ENCODE measurements at regions not wholly inside any gene's neighbourhood (a gene's known extent, or its start where the extent isn't known, plus 50 kb on each side); places are given as distances from the start of the nearest gene placed in this dataset.

DNA sequence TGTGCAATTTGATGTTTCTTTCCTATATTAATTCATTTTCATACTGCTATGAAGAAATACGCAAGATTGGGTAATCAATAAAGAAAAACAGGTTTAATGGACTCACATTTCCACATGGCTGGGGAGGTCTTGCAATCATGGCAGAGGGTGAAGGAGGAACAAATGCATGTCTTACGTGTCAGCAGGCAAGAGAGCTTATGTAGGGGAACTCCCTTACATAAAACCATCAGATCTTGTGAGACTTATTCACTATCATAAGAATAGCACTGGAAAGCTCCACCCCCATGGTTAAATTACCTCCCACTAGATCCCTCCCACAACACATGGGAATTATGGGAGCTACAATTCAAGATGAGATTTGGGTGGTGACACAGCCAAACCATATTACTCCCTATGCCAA lies 418.9 kb upstream of the MAF start:
- DNase-seq (ENCODE audit: low read depth in 1 of 2, low spot score in 1 of 2): no peak

DNA sequence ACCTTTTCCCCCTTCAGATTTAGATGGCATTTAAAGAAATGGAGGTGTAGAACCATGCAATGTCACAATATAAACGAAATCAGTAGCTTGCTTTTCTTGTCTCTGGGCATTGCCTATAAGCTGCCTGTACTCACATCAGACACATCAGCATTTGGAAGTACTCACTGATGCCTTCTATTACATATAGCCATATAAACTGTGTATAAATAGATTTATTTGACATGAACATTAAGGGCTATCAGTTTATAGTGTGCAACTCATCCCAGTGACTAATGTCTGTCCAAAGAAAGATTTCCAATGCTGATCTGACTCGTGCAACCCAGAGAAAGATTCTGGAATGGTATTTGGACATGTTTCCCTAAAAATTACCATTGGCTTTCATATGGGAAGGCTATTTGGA lies 417.9 kb upstream of the MAF start:
- DNase-seq (ENCODE audit: low read depth in 1 of 2, low spot score in 1 of 2): no peak

DNA sequence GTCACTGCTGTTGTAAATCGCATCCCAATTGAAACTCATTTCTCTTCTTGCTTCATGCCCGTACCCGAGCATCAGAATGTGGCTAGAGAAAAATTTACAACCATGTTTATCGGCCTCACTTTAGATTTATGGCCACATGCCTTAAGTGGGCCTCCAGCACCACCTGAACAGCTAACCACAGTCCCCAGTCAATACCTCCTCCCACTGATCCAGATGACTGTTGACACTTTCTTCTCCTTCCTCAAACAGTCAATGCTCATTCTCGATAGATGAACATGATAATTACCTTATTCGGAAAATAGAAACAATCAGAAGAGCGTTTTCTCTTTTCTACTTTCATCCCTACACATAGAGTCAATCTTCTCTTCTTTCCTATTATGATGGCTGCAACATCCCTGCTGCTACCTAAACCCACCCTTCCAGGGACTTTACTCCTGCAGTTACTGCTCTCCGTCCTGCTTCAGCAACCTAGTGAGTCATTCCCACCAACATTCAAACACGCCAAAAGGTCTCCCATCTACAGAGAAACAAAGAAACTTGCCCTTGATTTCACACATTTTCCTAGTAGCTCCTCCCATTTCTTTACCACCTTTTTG lies 416.3 kb upstream of the MAF start:
- no peak for DNase-seq (ENCODE audit: low read depth in 1 of 2, low spot score in 1 of 2)

DNA sequence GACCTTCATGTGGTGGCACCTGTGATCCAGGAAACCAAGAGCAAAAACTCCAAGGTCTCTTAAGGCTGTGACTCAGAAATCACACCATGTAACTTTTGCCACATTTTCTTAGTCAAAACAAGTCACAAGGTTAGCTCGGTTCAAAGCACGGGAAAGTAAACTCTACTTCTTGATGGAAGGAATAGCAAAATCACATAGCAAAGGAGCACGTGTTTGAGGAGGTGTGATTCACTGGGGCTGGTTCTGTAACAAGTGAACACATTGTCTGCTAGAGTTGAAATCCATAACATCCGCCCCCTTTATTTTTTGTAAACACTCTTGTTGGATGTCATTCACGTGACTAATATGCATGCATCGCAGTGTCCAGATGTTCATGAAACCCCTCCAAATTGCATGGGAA lies 415.0 kb upstream of the MAF start:
- DNase-seq (ENCODE audit: low read depth in 1 of 2, low spot score in 1 of 2): no peak

DNA sequence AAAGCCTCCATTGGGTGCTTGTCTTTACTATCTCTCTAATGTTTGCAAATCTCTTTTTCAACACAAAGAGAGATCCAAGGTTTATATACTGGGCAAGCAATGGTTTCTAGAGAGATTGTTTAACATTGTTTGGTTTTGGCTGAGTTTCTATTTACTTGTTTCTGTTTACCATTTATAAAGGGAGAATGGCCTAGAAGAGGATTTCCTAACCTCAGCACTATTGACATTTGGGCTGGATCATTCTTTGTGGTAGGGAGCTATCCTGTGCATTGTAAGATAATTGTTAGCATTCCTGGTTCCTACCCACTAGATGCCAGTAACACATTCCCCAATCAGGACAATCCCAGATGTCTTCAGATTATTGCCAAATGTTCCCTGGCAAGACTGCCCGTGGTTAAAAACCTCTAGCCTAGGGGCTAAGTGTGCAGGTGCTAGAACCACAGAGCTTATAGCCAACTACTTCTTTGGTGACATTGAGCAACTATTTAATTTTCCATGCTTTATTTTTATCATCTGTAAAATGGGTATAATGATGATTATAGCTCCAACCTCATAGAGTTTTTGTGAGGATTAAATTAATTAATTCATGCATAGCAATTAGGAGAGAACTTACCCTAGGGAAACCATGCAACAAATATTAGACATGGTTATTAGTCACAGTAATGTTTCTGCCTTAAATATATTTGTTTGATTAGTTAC lies 413.9 kb upstream of the MAF start:
- no peak for DNase-seq (ENCODE audit: low read depth in 1 of 2, low spot score in 1 of 2)

DNA sequence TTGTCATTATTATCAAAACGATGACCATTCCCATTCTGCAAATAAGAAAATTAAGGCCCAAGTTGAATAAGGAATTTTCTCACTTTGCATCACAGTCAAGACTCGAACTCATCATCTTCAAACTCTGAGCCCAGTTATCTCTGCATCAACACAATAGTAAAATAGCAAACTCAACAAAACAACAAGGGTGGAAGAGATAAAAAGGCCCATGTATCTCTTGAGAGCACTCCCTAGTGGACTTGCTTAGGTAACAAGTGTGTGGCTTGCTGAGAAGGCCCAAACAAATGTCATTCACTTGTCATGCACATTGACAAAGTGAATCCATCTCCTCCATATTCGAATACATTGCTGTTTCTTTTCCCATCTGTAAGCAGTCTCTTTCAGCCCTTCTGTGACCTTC lies 412.0 kb upstream of the MAF start:
- DNase-seq (ENCODE audit: low read depth in 1 of 2, low spot score in 1 of 2): no peak

DNA sequence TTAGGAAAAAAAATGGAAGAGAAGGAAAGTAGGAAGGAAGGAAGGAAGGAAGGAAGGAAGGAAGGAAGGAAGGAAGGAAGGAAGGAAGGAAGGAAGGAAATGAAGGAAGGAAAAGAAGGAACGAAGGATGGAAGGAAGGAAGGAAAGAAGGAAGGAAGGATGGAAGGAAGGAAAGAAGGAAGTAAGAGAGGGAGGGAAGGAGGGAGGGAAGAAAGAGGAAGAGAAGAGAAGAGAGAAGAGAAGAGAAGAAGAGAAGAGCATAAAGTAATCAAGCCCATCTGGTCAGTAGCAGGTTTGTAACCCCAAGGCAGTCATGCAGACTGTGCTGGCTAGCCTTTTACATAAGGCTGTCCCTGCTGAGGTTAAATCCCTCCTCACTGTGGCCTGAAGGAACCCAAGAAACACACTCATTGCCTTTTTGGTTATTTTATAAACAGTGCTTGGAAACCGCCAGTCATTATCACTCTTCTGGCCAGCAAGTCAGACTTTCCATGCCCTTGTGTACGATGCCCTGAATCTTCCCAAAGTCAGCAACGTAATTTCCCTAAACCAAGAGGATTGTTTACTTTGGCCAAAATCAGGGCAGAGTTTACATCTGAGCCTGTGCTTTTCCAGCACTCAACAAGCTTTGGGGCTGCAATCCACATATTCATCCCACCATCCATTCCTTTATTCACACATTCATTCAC lies 409.6 kb upstream of the MAF start:
- DNase-seq (ENCODE audit: low read depth in 1 of 2, low spot score in 1 of 2): no peak

DNA sequence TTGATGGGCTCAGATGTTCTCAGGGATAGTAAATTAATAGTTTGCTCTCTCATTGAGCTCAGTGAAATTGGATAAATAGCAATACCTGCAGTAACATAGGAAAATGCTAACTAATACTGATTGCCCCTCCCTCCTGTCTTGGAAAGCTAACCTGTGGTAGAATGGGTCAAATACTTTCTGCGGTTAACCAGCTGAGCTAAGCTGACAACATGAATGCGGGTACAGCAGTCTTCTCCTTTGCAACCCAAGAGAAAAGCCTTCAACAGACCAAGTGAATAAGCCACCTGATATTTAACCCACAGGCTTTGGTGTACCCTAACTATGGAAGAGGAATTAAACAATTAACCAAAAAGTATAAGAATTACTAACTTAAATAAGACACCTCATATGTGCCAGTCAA lies 408.3 kb upstream of the MAF start:
- DNase-seq (ENCODE audit: low read depth in 1 of 2, low spot score in 1 of 2): no peak

DNA sequence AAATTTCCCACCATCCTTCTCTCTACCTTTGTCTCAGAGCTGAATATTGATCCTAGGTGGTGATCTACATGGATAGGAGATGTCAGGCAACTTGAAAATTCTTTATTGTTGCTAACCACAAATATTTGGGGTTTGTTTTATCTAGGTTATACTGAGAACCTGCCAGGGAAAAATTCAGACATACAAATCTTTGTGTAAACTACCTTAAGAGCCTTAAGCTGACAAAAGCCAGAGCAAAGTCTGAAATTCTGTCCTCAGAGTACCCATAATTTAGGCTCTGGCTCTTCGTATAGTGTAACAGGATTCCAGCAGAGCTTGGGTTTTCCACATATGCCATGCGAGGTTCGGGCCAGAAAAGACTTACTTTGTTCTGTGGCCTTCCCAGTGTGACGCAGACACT lies 406.7 kb upstream of the MAF start:
- DNase-seq (ENCODE audit: low read depth in 1 of 2, low spot score in 1 of 2): no peak

DNA sequence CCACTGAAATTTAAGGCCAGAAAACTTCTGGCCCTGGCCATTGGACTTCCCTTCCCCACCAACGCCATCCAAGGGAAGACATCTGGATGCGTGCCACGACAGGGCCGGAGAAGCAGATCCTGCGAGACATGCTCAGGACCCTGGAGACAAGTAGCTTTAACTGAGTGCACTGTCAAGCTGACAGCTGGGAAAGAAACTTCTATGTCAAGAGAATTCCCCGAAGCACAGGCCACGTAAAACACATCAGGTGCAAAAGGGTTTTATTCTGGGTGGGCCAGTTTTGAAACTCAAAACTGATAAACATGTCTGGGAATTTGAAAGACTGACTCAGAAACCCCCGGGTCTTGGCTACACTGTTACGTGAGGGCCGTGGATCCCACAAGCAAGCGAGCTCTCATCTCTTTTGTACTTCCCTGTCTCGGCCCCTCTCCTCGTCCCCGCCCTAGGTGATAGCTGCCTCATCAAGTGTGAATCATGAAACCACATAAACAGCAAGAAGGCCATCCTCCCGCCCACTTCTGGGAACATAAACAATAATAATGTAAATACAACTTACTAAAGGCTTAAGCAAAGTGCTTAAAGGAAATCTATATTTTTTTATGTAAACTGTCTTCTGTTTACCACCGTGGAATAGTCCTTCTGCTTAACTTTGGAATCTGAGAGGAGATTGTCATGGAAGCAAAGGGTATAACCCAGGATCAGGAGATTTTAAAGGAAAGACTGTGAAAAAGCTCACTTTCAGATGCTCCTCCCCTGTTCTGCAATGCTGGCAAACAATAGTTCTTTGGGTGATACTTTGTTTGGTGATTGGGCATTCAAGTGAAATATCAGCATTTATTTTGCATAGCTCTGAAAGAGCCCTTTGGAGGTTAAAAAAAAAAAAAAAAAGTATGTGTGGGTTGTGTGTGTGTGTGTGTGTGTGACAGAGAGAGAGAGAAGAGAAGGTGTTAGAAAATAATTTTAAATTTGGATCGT lies 406.0 kb upstream of the MAF start:
- DNase-seq (ENCODE audit: low read depth in 1 of 2, low spot score in 1 of 2): no peak

DNA sequence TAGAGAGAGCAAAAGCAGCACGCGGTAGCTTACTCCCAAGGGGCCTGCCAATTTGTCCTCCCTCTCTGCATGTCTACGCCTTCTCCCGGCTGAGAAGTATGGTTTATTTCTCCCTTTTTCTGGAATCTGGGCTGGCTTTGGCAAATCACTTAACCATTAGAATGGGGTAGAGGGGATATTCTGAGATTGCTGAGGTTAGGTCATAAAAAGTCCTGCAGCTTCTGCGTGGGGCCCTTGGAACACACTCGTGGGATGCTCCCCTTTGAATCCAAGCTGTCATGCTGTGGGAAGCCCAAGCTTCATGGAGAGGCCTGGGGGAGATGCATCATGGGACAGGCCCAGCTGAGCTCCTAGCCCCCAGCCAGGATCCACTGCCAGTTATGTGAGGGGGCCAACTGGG lies 403.6 kb upstream of the MAF start:
- DNase-seq (ENCODE audit: low read depth in 1 of 2, low spot score in 1 of 2): no peak

DNA sequence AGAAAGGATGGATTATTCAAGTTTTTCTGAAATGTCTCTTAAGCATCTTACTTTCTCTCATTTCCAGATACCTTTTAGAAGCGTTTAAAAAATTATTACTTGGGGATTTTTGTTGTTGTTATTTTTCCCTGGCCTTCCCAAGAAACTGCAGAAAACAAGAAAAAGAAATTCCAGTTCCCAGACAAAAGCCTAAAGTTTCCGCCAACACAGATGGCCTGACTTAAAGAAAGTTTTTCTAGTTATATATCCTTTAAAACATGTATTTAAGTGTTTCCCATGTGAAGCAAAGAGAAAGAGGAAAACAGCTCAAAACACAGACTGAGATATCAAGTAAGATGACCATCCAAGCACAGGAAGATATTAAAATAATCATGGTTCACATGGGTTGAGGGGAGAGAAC lies 401.7 kb upstream of the MAF start:
- DNase-seq (ENCODE audit: low read depth in 1 of 2, low spot score in 1 of 2): no peak

DNA sequence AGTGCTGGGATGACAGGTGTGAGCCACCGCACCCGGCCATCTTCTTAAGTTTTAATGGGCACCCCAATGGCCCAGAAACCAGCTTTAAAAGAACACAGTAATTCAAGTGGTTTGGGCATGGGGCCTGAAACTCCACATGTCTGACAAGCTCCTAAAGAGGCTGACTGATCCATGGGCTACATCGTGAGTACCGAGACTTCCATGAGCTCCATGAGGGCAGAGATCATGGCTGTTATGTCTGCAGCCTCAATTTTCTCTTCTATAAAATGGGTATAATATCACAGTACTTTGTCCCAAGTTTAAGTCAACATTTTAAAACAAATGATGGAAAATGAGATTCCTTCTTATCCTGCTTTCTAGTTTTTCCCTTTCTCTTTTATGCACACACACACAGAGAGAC lies 397.6 kb upstream of the MAF start:
- DNase-seq (ENCODE audit: low read depth in 1 of 2, low spot score in 1 of 2): no peak

DNA sequence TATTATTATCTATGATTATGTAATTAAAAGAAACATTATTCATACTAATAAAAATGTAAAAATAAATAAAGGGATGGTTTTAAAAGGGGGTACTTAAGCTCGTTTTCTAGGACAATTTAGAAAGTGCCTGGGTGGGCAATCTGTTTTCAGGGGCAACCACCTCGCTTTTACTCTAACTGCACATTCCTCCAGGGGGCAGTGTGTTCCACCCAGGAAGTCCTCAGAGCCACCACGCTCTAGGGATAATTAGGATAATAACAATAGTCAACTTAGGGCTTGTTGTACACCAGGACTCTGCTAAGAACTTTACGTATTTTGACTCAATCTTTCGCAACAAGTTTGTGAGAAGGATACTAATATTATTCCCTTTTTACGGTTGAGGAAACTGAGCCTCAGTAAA lies 396.7 kb upstream of the MAF start:
- DNase-seq (ENCODE audit: low read depth in 1 of 2, low spot score in 1 of 2): no peak

DNA sequence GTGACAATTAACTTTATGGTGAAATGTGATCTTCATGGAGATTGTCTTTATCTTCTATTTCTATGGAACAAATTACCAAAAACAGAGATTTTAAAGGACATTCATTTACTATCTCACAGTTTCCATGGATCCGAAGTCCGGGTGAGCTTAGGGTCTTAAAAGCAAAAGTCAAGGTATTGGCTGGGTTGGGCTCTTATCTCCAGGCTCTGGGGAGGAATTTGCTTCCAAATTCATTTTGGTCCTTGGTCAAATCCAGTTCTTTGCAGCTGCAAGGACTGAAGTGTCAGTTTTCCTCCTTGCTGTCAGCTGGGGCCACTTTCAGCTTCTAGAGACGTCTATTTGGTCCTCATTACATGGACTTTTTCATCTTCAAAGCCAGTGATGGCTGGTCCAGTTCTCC lies 395.8 kb upstream of the MAF start:
- no peak for DNase-seq (ENCODE audit: low read depth in 1 of 2, low spot score in 1 of 2)

DNA sequence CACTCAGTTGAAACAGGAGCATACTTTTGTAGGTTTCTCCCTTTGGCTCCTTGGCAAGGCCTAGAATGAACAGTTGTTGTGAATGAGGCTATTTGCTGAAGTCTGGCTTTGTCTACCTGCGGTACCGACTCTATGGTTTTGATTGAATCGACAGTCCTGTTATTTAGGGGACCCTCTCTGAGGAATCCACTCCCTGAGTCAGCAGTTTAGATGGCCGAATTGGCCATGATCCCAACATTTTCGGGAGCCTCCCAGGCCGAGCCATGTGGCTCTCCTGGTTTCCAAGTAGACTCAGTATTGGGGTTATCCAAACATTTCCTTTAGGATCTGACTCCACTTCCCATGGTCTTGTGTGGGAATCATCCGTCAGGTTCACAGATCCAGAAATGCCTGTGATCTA lies 394.8 kb upstream of the MAF start:
- no peak for DNase-seq (ENCODE audit: low read depth in 1 of 2, low spot score in 1 of 2)

DNA sequence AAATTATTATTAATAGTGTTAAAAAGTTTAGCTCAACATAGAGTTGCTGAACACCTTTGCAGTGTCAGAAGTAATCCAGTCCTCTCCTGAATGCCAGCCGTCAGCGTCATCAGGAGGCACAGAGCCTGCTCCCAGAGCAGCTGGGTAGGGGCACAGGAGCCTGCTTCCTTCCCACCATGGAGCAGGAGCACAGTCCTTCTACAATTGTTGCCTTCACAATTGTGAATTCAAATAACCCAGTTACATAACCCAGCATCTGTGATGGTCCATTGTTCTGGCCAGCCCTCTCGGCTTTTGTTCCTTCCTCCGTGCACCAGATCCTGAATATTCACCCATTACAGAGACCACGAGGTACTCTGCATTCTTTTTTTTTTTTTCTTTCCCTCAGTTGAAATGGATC lies 393.9 kb upstream of the MAF start:
- DNase-seq (ENCODE audit: low read depth in 1 of 2, low spot score in 1 of 2): no peak

DNA sequence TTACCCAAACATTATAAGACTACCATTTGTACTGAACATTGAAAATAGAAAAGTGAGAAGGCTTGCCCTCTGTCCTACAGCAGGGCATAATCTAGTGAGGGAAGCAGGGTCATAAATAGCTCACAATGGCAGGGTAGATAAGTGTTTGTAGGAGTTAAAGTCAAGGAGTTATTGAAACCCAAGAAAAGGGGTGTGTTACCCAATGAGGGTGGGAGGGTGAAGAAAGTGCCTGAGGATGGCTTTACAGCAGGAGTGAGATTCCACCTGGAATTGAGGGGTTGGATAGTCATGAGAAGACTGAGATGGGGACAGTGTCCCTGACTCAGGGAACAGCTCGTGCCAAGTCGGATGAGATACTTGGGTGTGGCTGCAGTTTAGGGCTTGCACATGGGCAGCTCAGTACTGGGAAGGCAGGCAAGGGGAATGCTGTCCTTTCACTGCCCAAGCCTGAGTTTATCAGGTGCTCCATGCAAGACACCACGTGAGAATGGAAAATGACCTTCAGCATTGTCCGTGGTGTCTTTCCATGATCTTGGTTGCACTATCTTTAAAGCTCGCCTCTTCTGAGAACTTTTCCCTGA lies 393.2 kb upstream of the MAF start:
- DNase-seq (ENCODE audit: low read depth in 1 of 2, low spot score in 1 of 2): no peak

DNA sequence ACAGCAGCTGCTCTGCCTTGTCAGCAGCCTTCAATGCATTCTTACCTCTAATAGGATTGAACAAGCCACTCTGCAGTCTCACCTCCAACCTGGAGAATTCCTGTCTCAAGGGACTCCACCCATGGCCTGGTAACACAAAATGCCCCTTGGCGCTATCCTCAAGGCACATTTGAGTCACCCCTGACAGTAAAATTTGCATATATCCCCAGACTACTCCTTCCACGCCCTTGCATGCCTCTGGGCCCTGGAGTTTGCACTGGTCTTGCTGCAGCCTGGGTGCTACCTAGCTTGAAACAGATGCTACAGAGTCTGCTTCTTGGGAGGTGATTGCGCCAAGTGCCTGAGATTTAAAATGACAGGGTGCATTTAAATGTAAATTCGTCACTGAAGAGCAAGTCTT lies 391.4 kb upstream of the MAF start:
- DNase-seq (ENCODE audit: low read depth in 1 of 2, low spot score in 1 of 2): no peak

DNA sequence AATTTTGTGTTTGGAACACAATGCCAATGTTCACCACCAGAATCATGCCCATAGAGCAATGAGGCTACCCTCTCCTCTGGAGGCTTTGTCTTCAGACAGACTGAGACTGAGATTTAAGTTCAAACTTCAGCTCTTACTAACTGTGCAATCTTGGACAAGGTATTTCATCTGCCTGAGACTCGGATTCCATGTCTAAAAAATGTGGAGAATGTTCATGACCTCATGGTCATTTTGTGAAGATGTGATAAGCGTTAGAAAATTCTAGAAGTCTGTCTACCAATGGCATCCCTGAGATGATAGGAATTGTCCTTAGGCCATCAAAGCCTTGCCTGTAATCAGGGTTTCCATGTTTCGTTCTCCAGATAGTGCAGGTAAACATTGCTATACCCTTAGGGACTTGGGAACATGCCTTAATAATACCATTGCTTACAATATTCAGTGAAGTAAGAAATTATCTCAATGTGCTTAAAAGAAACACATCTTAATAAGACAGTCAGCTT lies 388.2 kb upstream of the MAF start:
- DNase-seq (ENCODE audit: low read depth in 1 of 2, low spot score in 1 of 2): no peak

DNA sequence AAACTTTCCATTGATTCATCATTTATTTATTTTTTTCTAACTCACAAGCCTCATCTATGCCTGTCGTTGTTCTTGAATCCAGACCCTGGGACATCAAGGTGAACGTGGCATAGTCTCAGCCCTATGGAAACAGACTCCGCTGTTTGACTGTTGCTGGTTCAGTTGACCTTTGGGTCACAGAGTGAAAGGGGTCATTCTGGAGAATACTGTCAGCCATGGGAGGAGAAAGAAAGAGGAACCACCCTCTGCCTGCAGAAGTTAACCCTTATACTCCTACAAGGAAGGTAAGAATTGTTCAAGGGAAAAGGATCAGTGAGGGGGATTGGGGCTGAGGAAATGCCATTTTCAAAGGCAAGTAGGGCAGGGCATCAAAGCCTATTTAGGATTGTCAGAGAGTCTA lies 387.6 kb upstream of the MAF start:
- DNase-seq (ENCODE audit: low read depth in 1 of 2, low spot score in 1 of 2): no peak
